ENCODE measurements at regions not wholly inside any gene's neighbourhood (a gene's known extent, or its start where the extent isn't known, plus 50 kb on each side); places are given as distances from the start of the nearest gene placed in this dataset.

DNA sequence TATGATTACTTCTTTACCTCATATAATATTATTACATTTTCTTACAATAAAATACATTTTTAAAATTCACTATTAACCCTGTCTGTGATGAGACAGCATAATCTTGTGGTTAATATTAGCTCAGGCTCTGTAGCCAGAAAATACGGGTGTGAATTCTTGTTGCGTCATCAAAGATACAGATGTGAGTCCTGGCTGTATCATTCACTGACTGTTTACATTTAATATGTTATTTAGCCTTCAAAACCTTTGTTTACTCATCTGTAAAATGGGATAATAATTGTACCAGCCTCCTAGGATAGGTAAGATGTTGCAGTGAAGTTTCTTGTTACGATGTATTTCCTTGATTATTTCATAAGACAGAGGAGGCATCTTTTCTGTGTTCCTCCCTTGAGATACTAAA, 184.7 kb upstream of the PRPS1L1 start:
- TF ChIP-seq, protein P1, sequence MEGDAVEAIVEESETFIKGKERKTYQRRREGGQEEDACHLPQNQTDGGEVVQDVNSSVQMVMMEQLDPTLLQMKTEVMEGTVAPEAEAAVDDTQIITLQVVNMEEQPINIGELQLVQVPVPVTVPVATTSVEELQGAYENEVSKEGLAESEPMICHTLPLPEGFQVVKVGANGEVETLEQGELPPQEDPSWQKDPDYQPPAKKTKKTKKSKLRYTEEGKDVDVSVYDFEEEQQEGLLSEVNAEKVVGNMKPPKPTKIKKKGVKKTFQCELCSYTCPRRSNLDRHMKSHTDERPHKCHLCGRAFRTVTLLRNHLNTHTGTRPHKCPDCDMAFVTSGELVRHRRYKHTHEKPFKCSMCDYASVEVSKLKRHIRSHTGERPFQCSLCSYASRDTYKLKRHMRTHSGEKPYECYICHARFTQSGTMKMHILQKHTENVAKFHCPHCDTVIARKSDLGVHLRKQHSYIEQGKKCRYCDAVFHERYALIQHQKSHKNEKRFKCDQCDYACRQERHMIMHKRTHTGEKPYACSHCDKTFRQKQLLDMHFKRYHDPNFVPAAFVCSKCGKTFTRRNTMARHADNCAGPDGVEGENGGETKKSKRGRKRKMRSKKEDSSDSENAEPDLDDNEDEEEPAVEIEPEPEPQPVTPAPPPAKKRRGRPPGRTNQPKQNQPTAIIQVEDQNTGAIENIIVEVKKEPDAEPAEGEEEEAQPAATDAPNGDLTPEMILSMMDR (conservative IDR thresholded peaks at IDR 0.05; ENCODE audit: low read depth, low read length) = no peak
- TF ChIP-seq EZH2 (IDR thresholded peaks at IDR 0.05; ENCODE audit: low read length, unreplicated experiment) = no peak
